Liver (tissue), 8 donors: ENCODE measurements at regions not wholly inside any gene's neighbourhood (a gene's known extent, or its start where the extent isn't known, plus 50 kb on each side); places are given as distances from the start of the nearest gene placed in this dataset.

Experiments
- DNase-seq: peaks from one replicate; pipeline ENCODE4 v3.0.0-alpha.2; 2017; ENCODE audit warnings: low spot score
- H3K27ac ChIP-seq, 2 donors: one replicate each; pipeline ENCODE4 v1.7.0; 2013; ENCODE audit warnings: inconsistent platforms in 2 of 2, low read length in 2 of 2, control low read depth in 1 of 2, low read depth in 1 of 2, mild to moderate bottlenecking in 1 of 2
- H3K27me3 ChIP-seq, 4 donors: one replicate each; pipeline versions ENCODE4 v1.6.1 to v1.7.0; 2013; ENCODE audit warnings: low read length in 3 of 4, inconsistent platforms in 1 of 4, mild to moderate bottlenecking in 1 of 4, moderate library complexity in 1 of 4; ENCODE audit not compliant: control insufficient read depth in 4 of 4, insufficient read depth in 4 of 4
- H3K36me3 ChIP-seq, 4 donors: one replicate each; pipeline versions ENCODE4 v1.6.1 to v1.7.0; 2013; ENCODE audit warnings: low read length in 3 of 4, mild to moderate bottlenecking in 3 of 4, low read depth in 1 of 4, moderate library complexity in 1 of 4; ENCODE audit not compliant: control insufficient read depth in 4 of 4, insufficient read depth in 3 of 4
- H3K4me1 ChIP-seq, 4 donors: one replicate each; pipeline versions ENCODE4 v1.6.1 to v1.7.0; 2013; ENCODE audit warnings: low read length in 3 of 4, mild to moderate bottlenecking in 3 of 4, moderate library complexity in 1 of 4; ENCODE audit not compliant: control insufficient read depth in 4 of 4, insufficient read depth in 4 of 4
- H3K4me3 ChIP-seq, 3 donors: one replicate each; pipeline versions ENCODE4 v1.6.1 to v1.7.0; 2013; ENCODE audit warnings: low read length in 3 of 3, control low read depth in 1 of 3, low read depth in 1 of 3, mild to moderate bottlenecking in 1 of 3
- H3K9ac ChIP-seq, 2 donors: one replicate each; pipeline ENCODE4 v1.7.0; 2013; ENCODE audit warnings: low read length in 2 of 2, mild to moderate bottlenecking in 2 of 2, moderate library complexity in 2 of 2, control low read depth in 1 of 2, low read depth in 1 of 2
- H3K9me3 ChIP-seq, 4 donors: one replicate each; pipeline versions ENCODE4 v1.6.1 to v1.7.0; 2013; ENCODE audit warnings: low read length in 3 of 4; ENCODE audit not compliant: control insufficient read depth in 4 of 4
- CTCF ChIP-seq: fragments of 150-350 bp; IDR thresholded peaks from 2 replicates; pipeline ENCODE4 v1.5.1; 2017; ENCODE audit warnings: improper control_type of control experiment, low read depth, low read length; ENCODE audit not compliant: missing input control
- EGR1 ChIP-seq, 2 donors: IDR thresholded peaks; 2 replicates each; pipeline ENCODE4 v1.6.1; 2016 to 2018; ENCODE audit warnings: antibody characterized with exemption in 2 of 2, low read depth in 2 of 2
- FOXA1 ChIP-seq: IDR thresholded peaks from 2 replicates; pipeline ENCODE4 v1.6.1; 2016; ENCODE audit warnings: antibody characterized with exemption
- FOXA2 ChIP-seq: IDR thresholded peaks from 2 replicates; pipeline ENCODE4 v1.6.1; 2016; ENCODE audit warnings: antibody characterized with exemption
- GABPA ChIP-seq, 2 donors: IDR thresholded peaks in 1 of 2; conservative IDR thresholded peaks in 1 of 2; 2 replicates each; pipeline ENCODE4 v1.6.1; 2016; ENCODE audit warnings: antibody characterized with exemption in 2 of 2, mild to moderate bottlenecking in 1 of 2, moderate library complexity in 1 of 2
- HNF4A ChIP-seq, 2 donors: conservative IDR thresholded peaks; 2 replicates each; pipeline ENCODE4 v1.6.1; 2016; ENCODE audit warnings: antibody characterized with exemption in 2 of 2, mild to moderate bottlenecking in 2 of 2
- HNF4G ChIP-seq: IDR thresholded peaks from 2 replicates; pipeline ENCODE4 v1.6.1; 2016; ENCODE audit warnings: antibody characterized with exemption
- JUND ChIP-seq, 2 donors: IDR thresholded peaks; 2 replicates each; pipeline ENCODE4 v1.6.1; 2016; ENCODE audit warnings: antibody characterized with exemption in 2 of 2
- MAX ChIP-seq: IDR thresholded peaks from 2 replicates; pipeline ENCODE4 v1.6.1; 2016; ENCODE audit warnings: antibody characterized with exemption
- NR2F2 ChIP-seq: IDR thresholded peaks from 2 replicates; pipeline ENCODE4 v1.6.1; 2016; ENCODE audit warnings: antibody characterized with exemption
- RAD21 ChIP-seq, 2 donors: IDR thresholded peaks; 2 replicates each; pipeline ENCODE4 v1.6.1; 2016; ENCODE audit warnings: antibody characterized with exemption in 2 of 2, mild to moderate bottlenecking in 2 of 2
- REST ChIP-seq: IDR thresholded peaks from 2 replicates; pipeline ENCODE4 v1.6.1; 2016; ENCODE audit warnings: antibody characterized with exemption, mild to moderate bottlenecking
- RXRA ChIP-seq, 2 donors: IDR thresholded peaks; 2 replicates each; pipeline ENCODE4 v1.6.1; 2017 to 2018; ENCODE audit warnings: antibody characterized with exemption in 2 of 2, mild to moderate bottlenecking in 1 of 2
- SP1 ChIP-seq: IDR thresholded peaks from 2 replicates; pipeline ENCODE4 v1.6.1; 2018; ENCODE audit warnings: antibody characterized with exemption, mild to moderate bottlenecking
- TAF1 ChIP-seq: conservative IDR thresholded peaks from 2 replicates; pipeline ENCODE4 v1.6.1; 2016; ENCODE audit warnings: antibody characterized with exemption, mild to moderate bottlenecking
- YY1 ChIP-seq: IDR thresholded peaks from 2 replicates; pipeline ENCODE4 v1.6.1; 2016; ENCODE audit warnings: antibody characterized with exemption, mild to moderate bottlenecking
- ZBTB33 ChIP-seq: IDR thresholded peaks from 2 replicates; pipeline ENCODE4 v1.6.1; 2016; ENCODE audit warnings: antibody characterized with exemption
- WGBS: extraction: QIAGEN DNeasy Blood & Tissue Kit; methylation state at CpG from one replicate; pipeline ENCODE4 v1.1.7; 2013; 5-methylcytosine and 5-hydroxymethylcytosine counted together
- TF ChIP-seq, protein P1 (sequence below): IDR thresholded peaks from 2 replicates; pipeline ENCODE4 v1.6.1; 2016; ENCODE audit warnings: antibody characterized with exemption
- donor health status: healthy.
- donor health status: healthy.
- donor health status: healthy.
- donor health status: healthy.
- donor health status: healthy.

- WGBS: 95% methylated on average over 5 of the region's 5 CpGs
- no peaks in the 10 kb centered on the region for H3K9me3 ChIP-seq
- H3K9ac ChIP-seq: no peak overlapping the region
- H3K27ac ChIP-seq: no peak overlapping the region
- TF ChIP-seq EGR1 (IDR thresholded peaks at IDR 0.05; ENCODE audit: low read depth in 2 of 2) (no peak), RXRA (IDR thresholded peaks at IDR 0.05) (no peak), YY1 (no peak), MAX (no peak), FOXA1 (no peak)
- DNase-seq: no peak
- H3K4me1 ChIP-seq: peaks cover 0 to 4% (median under 1%) of the 10 kb centered on the region in 4 donors
- H3K4me3 ChIP-seq: no peak overlapping the region
- H3K36me3 ChIP-seq: no peaks in the 10 kb centered on the region
- H3K27me3 ChIP-seq: no peaks in the 10 kb centered on the region
These were observed 178.3 kb downstream of the ACKR3 start for GRCh38 chr2:236747925-236748324.

DNA sequence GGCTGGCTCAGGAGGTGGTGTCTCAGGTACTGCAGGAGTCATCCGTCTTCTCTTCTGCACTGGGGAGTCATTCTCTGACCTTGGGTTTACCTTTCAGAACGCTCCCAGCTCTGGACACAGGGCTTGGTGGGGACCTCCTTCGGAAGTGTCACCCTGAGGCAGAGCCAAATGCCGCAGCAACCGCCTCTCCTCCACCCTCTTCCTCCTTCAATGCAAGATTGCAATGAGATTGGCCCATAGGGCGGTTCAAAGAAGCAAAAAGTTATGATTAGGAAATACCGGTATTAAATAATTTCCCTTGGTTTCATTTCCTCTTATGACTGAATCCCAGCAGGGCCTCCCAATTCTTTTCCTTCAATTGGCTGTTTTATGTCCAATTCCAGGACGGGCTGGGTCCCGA lies 178.8 kb downstream of the ACKR3 start:
- no peaks in the 10 kb centered on the region for H3K27me3 ChIP-seq
- 78% methylated on average over 9 of the region's 9 CpGs for WGBS
- no peak for DNase-seq
- H3K4me3 ChIP-seq: no peak overlapping the region
- TF ChIP-seq EGR1 (IDR thresholded peaks at IDR 0.05; ENCODE audit: low read depth in 2 of 2) (no peak), RAD21 (IDR thresholded peaks at IDR 0.05) (no peak), YY1 (no peak), FOXA2 (no peak), SP1 (no peak), RXRA (IDR thresholded peaks at IDR 0.05) (no peak), FOXA1 (no peak), GABPA (IDR thresholded peaks at IDR 0.05 in 1 of 2, conservative IDR thresholded peaks at IDR 0.05 in 1 of 2) (no peak), MAX (no peak), HNF4A (conservative IDR thresholded peaks at IDR 0.05) (no peak), HNF4G (no peak), CTCF (no peak), TAF1 (no peak), NR2F2 (no peak), JUND (IDR thresholded peaks at IDR 0.05) (no peak), REST (no peak), ZBTB33 (no peak)
- TF ChIP-seq, protein P1, sequence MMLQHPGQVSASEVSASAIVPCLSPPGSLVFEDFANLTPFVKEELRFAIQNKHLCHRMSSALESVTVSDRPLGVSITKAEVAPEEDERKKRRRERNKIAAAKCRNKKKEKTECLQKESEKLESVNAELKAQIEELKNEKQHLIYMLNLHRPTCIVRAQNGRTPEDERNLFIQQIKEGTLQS: no peak
- H3K36me3 ChIP-seq: no peaks in the 10 kb centered on the region
- H3K27ac ChIP-seq: no peak overlapping the region
- H3K9me3 ChIP-seq: no peaks in the 10 kb centered on the region
- no peak overlapping the region for H3K9ac ChIP-seq
- peaks cover 0 to 9% (median 2%) of the 10 kb centered on the region in 4 donors for H3K4me1 ChIP-seq
